CD4-positive, alpha-beta T cell (primary cell): ENCODE measurements at regions not wholly inside any gene's neighbourhood (a gene's known extent, or its start where the extent isn't known, plus 50 kb on each side); places are given as distances from the start of the nearest gene placed in this dataset.

Experiments used
- ATAC-seq: fragments of 200-7000 bp; cut with Tn5 transposase; one replicate; pipeline ENCODE4 v1.10.0; 2022; ENCODE audit warnings: mild to moderate bottlenecking; ENCODE audit not compliant: poor library complexity
- CTCF ChIA-PET: fragments of 350-600 bp; sonication (Branson Sonifier 250); formaldehyde crosslinking; loops from one replicate; lab custom pipeline; 2021; ENCODE audit warnings: antibody characterized with exemption, inconsistent platforms; lab: Charles Lee
- POLR2A ChIA-PET: fragments of 350-600 bp; sonication (Branson Sonifier 250); formaldehyde crosslinking; loops from one replicate; lab custom pipeline; 2021; ENCODE audit warnings: antibody characterized with exemption, inconsistent platforms; lab: Charles Lee
- DNase-seq, 14 experiments: peaks; one replicate each; pipeline ENCODE4 v3.0.0-alpha.2; 2013 to 2020; ENCODE audit warnings: mixed read lengths in 2 of 14
- H3K27ac ChIP-seq, 2 donors: one replicate each; pipeline versions ENCODE4 v1.5.1 to v1.7.0; 2013; ENCODE audit warnings: low read length in 2 of 2, low read depth in 1 of 2, mild to moderate bottlenecking in 1 of 2
- H3K27me3 ChIP-seq, 2 experiments: 1 replicate in 1 of 2; 2 replicates in 1 of 2; pipeline versions ENCODE4 v1.6.1 to v1.7.0; 2013; ENCODE audit warnings: low read length in 2 of 2, control low read depth in 1 of 2, mild to moderate bottlenecking in 1 of 2, moderate library complexity in 1 of 2; ENCODE audit not compliant: insufficient read depth in 2 of 2, control insufficient read depth in 1 of 2
- H3K36me3 ChIP-seq: one replicate; pipeline ENCODE4 v1.6.1; 2013; ENCODE audit warnings: low read length, control low read depth; ENCODE audit not compliant: insufficient read depth
- H3K4me1 ChIP-seq: one replicate; pipeline ENCODE4 v1.6.1; 2013; ENCODE audit warnings: low read length, control low read depth; ENCODE audit not compliant: insufficient read depth
- H3K4me3 ChIP-seq: one replicate; pipeline ENCODE4 v1.5.1; 2013; ENCODE audit warnings: mild to moderate bottlenecking, low read length, moderate library complexity
- H3K9me3 ChIP-seq, 2 experiments: 1 replicate in 1 of 2; 2 replicates in 1 of 2; pipeline versions ENCODE4 v1.6.1 to v1.7.0; 2013; ENCODE audit warnings: low read length in 2 of 2, mild to moderate bottlenecking in 2 of 2, control low read depth in 1 of 2, moderate library complexity in 1 of 2; ENCODE audit not compliant: control insufficient read depth in 1 of 2, insufficient read depth in 1 of 2
- H3K27ac Mint-ChIP-seq: one replicate; pipeline ENCODE4 v1.8.0; 2020; ENCODE audit warnings: mixed read lengths
- H3K27me3 Mint-ChIP-seq: one replicate; pipeline ENCODE4 v1.8.0; 2021; ENCODE audit warnings: mixed read lengths
- H3K36me3 Mint-ChIP-seq: one replicate; pipeline ENCODE4 v1.8.0; 2021; ENCODE audit warnings: low read depth, mixed read lengths
- H3K4me1 Mint-ChIP-seq: one replicate; pipeline ENCODE4 v1.8.0; 2021; ENCODE audit warnings: low read depth, mixed read lengths
- H3K4me3 Mint-ChIP-seq: one replicate; pipeline ENCODE4 v1.8.0; 2020; ENCODE audit warnings: mild to moderate bottlenecking, mixed read lengths
- H3K9me3 Mint-ChIP-seq: one replicate; pipeline ENCODE4 v1.8.0; 2020; ENCODE audit warnings: mixed read lengths
- CTCF ChIP-seq: fragments of 200-600 bp; IDR thresholded peaks from one replicate; pipeline ENCODE4 v1.8.0; 2022; ENCODE audit warnings: antibody characterized with exemption, mild to moderate bottlenecking
- intact Hi-C, 2 experiments: fragments of 100-400 bp; cut with DNase I in 1 of 2; cut with micrococcal nuclease in 1 of 2; formaldehyde crosslinking; loops; one replicate each; pipeline versions ENCODE4 v1.15.1 to v1.9.0; 2023 to 2025; cut with DNase I, micrococcal nuclease

GRCh38 chr12:93090731-93091172 lies 161.7 kb upstream of the EEA1 start:
- DNase-seq, result no peak
- Histone ChIP-seq H3K27me3 (no peaks in the 10 kb centered on the region), H3K4me1 (no peaks in the 10 kb centered on the region), H3K36me3 (no peaks in the 10 kb centered on the region), H3K9me3 (peaks cover 0 to 7% of the 10 kb centered on the region in 2 experiments), H3K4me3 (no peak overlapping the region), H3K27ac (no peak overlapping the region)
- Mint-ChIP-seq H3K4me3 (no peak overlapping the region), H3K27me3 (peaks cover 6% of the 10 kb centered on the region), H3K4me1 (no peaks in the 10 kb centered on the region), H3K9me3 (peaks cover 2% of the 10 kb centered on the region), H3K27ac (no peak overlapping the region), H3K36me3 (no peaks in the 10 kb centered on the region)
- ChIA-PET POLR2A (no interaction called here), CTCF (no interaction called here)
- no peak for TF ChIP-seq CTCF
- intact Hi-C loops, result loop anchor here in 1 of 2 experiments (10.0 kb wide), 1 partner anchor 1014 kb away; no protein-coding TSS in a partner anchor
- no peak for ATAC-seq

GRCh38 chr12:93091886-93092648 lies 163.0 kb upstream of the EEA1 start:
- Mint-ChIP-seq H3K27me3 (peaks cover 6% of the 10 kb centered on the region), H3K4me3 (no peak overlapping the region), H3K9me3 (no peaks in the 10 kb centered on the region), H3K4me1 (no peaks in the 10 kb centered on the region), H3K36me3 (no peaks in the 10 kb centered on the region), H3K27ac (no peak overlapping the region)
- Histone ChIP-seq H3K4me1 (no peaks in the 10 kb centered on the region), H3K9me3 (no peaks in the 10 kb centered on the region), H3K36me3 (no peaks in the 10 kb centered on the region), H3K27ac (no peak overlapping the region), H3K4me3 (no peak overlapping the region), H3K27me3 (no peaks in the 10 kb centered on the region)
- DNase-seq (no peak), ATAC-seq (no peak)
- ChIA-PET CTCF (interaction anchor here (0.5 to 1.6 kb wide), 2 partner anchors 13 to 948 kb away, joined by 3 to 4 read pairs; no protein-coding TSS in a partner anchor), POLR2A (no interaction called here)
- intact Hi-C loops, result loop anchor here in 1 of 2 experiments (10.0 kb wide), 1 partner anchor 1013 kb away; no protein-coding TSS in a partner anchor
- no peak for TF ChIP-seq CTCF

- DNase-seq, result no peak
- H3K4me3 ChIP-seq, result no peak overlapping the region
- no peak overlapping the region for H3K27ac ChIP-seq
- H3K9me3 ChIP-seq, result no peaks in the 10 kb centered on the region
- POLR2A ChIA-PET, result no interaction called here
- TF ChIP-seq CTCF, result no peak
- H3K36me3 ChIP-seq, result no peaks in the 10 kb centered on the region
- H3K4me1 ChIP-seq, result no peaks in the 10 kb centered on the region
- no peaks in the 10 kb centered on the region for H3K4me1 Mint-ChIP-seq
- no peak overlapping the region for H3K27ac Mint-ChIP-seq
- H3K9me3 Mint-ChIP-seq, result no peaks in the 10 kb centered on the region
- no peak for ATAC-seq
- CTCF ChIA-PET, result interaction anchor here (0.5 to 1.6 kb wide), 2 partner anchors 12 to 947 kb away, joined by 3 to 4 read pairs; no protein-coding TSS in a partner anchor
- H3K27me3 ChIP-seq, result no peaks in the 10 kb centered on the region
- no peaks in the 10 kb centered on the region for H3K36me3 Mint-ChIP-seq
- intact Hi-C loops, result loop anchor here in 1 of 2 experiments (10.0 kb wide), 1 partner anchor 1012 kb away; no protein-coding TSS in a partner anchor
- no peak overlapping the region for H3K4me3 Mint-ChIP-seq
- peaks cover 6% of the 10 kb centered on the region for H3K27me3 Mint-ChIP-seq
These were observed 163.5 kb upstream of the EEA1 start for GRCh38 chr12:93092649-93092945.
